HUES64 (cell line): ENCODE measurements at regions not wholly inside any gene's neighbourhood (a gene's known extent, or its start where the extent isn't known, plus 50 kb on each side); places are given as distances from the start of the nearest gene placed in this dataset.

Experiments used
- H3K27ac ChIP-seq: 2 replicates; pipeline ENCODE4 v1.7.0; 2013; ENCODE audit warnings: low read depth, low read length, inconsistent platforms
- H3K27me3 ChIP-seq: 2 replicates; pipeline ENCODE4 v1.6.1; 2013; ENCODE audit warnings: mild to moderate bottlenecking, low read length; ENCODE audit not compliant: insufficient read depth
- H3K36me3 ChIP-seq: 2 replicates; pipeline ENCODE4 v1.6.1; 2013; ENCODE audit warnings: mild to moderate bottlenecking, low read length; ENCODE audit not compliant: insufficient read depth
- H3K4me1 ChIP-seq: 2 replicates; pipeline ENCODE4 v1.6.1; 2013; ENCODE audit warnings: mild to moderate bottlenecking, low read length, moderate library complexity; ENCODE audit not compliant: insufficient read depth
- H3K4me3 ChIP-seq: 2 replicates; pipeline ENCODE4 v1.5.1; 2013; ENCODE audit warnings: mild to moderate bottlenecking, low read length, moderate library complexity
- H3K9ac ChIP-seq: 2 replicates; pipeline ENCODE4 v1.6.1; 2013; ENCODE audit warnings: mild to moderate bottlenecking, low read depth, low read length
- H3K9me3 ChIP-seq: 2 replicates; pipeline ENCODE4 v1.6.1; 2013; ENCODE audit warnings: low read depth, low read length; ENCODE audit not compliant: insufficient read depth
- WGBS: fragments of 150-250, 120-280 bp; methylation state at CpG from one replicate; pipeline ENCODE4 v1.1.7; 2013; ENCODE audit warnings: missing lambda C conversion rate; 5-methylcytosine and 5-hydroxymethylcytosine counted together

- no peaks in the 10 kb centered on the region for H3K4me1 ChIP-seq
- H3K9ac ChIP-seq = no peak overlapping the region
- no peaks in the 10 kb centered on the region for H3K27me3 ChIP-seq
- 89% methylated on average over 21 of the region's 21 CpGs for WGBS
- H3K4me3 ChIP-seq = no peak overlapping the region
- no peak overlapping the region for H3K27ac ChIP-seq
- H3K36me3 ChIP-seq = no peaks in the 10 kb centered on the region
- no peaks in the 10 kb centered on the region for H3K9me3 ChIP-seq
Observed at GRCh38 chr1:5740865-5741860, 251.1 kb downstream of the NPHP4 start.

GRCh38 chr1:5740450-5740849 lies 251.8 kb downstream of the NPHP4 start:
- WGBS = 97% methylated on average over 7 of the region's 7 CpGs
- Histone ChIP-seq H3K4me3 (no peak overlapping the region), H3K9ac (no peak overlapping the region), H3K9me3 (no peaks in the 10 kb centered on the region), H3K4me1 (no peaks in the 10 kb centered on the region), H3K27me3 (no peaks in the 10 kb centered on the region), H3K27ac (no peak overlapping the region), H3K36me3 (no peaks in the 10 kb centered on the region)

GRCh38 chr1:5739561-5740078 lies 252.6 kb downstream of the NPHP4 start:
- H3K27me3 ChIP-seq = no peaks in the 10 kb centered on the region
- H3K9me3 ChIP-seq = no peaks in the 10 kb centered on the region
- no peak overlapping the region for H3K4me3 ChIP-seq
- H3K4me1 ChIP-seq = no peaks in the 10 kb centered on the region
- no peak overlapping the region for H3K9ac ChIP-seq
- H3K27ac ChIP-seq = no peak overlapping the region
- 81% methylated on average over 6 of the region's 6 CpGs for WGBS
- no peaks in the 10 kb centered on the region for H3K36me3 ChIP-seq

- Histone ChIP-seq H3K9ac (no peak overlapping the region), H3K36me3 (no peaks in the 10 kb centered on the region), H3K4me1 (no peaks in the 10 kb centered on the region), H3K27me3 (no peaks in the 10 kb centered on the region), H3K4me3 (no peak overlapping the region), H3K27ac (no peak overlapping the region), H3K9me3 (no peaks in the 10 kb centered on the region)
- WGBS = 93% methylated on average over 8 of the region's 8 CpGs
Observed at GRCh38 chr1:5738911-5739462, 253.2 kb downstream of the NPHP4 start.

GRCh38 chr1:5737081-5737480 lies 255.1 kb downstream of the NPHP4 start:
- no peaks in the 10 kb centered on the region for H3K4me1 ChIP-seq
- WGBS = 82% methylated on average over 4 of the region's 4 CpGs
- no peak overlapping the region for H3K27ac ChIP-seq
- H3K36me3 ChIP-seq = no peaks in the 10 kb centered on the region
- H3K27me3 ChIP-seq = no peaks in the 10 kb centered on the region
- no peak overlapping the region for H3K9ac ChIP-seq
- H3K9me3 ChIP-seq = no peaks in the 10 kb centered on the region
- no peak overlapping the region for H3K4me3 ChIP-seq

- Histone ChIP-seq H3K27me3 (no peaks in the 10 kb centered on the region), H3K36me3 (no peaks in the 10 kb centered on the region), H3K9ac (no peak overlapping the region), H3K4me3 (no peak overlapping the region), H3K27ac (no peak overlapping the region), H3K4me1 (no peaks in the 10 kb centered on the region), H3K9me3 (no peaks in the 10 kb centered on the region)
- 93% methylated on average over 8 of the region's 8 CpGs for WGBS
Observed at GRCh38 chr1:5734996-5735395, 257.2 kb downstream of the NPHP4 start.

GRCh38 chr1:5734414-5734813 lies 257.8 kb downstream of the NPHP4 start:
- Histone ChIP-seq H3K9me3 (no peaks in the 10 kb centered on the region), H3K27me3 (no peaks in the 10 kb centered on the region), H3K4me3 (no peak overlapping the region), H3K4me1 (no peaks in the 10 kb centered on the region), H3K36me3 (no peaks in the 10 kb centered on the region), H3K9ac (no peak overlapping the region), H3K27ac (no peak overlapping the region)
- 92% methylated on average over 8 of the region's 8 CpGs for WGBS

- H3K36me3 ChIP-seq = no peaks in the 10 kb centered on the region
- H3K4me1 ChIP-seq = no peaks in the 10 kb centered on the region
- H3K9me3 ChIP-seq = no peaks in the 10 kb centered on the region
- no peaks in the 10 kb centered on the region for H3K27me3 ChIP-seq
- no peak overlapping the region for H3K27ac ChIP-seq
- no peak overlapping the region for H3K4me3 ChIP-seq
- H3K9ac ChIP-seq = no peak overlapping the region
- WGBS = 95% methylated on average over 13 of the region's 13 CpGs
Observed at GRCh38 chr1:5733596-5733995, 258.6 kb downstream of the NPHP4 start.

- Histone ChIP-seq H3K9me3 (no peaks in the 10 kb centered on the region), H3K27me3 (no peaks in the 10 kb centered on the region), H3K4me3 (no peak overlapping the region), H3K4me1 (peaks cover 11% of the 10 kb centered on the region), H3K9ac (no peak overlapping the region), H3K36me3 (no peaks in the 10 kb centered on the region), H3K27ac (no peak overlapping the region)
- 94% methylated on average over 5 of the region's 5 CpGs for WGBS
Observed at GRCh38 chr1:5731110-5731423, 261.2 kb downstream of the NPHP4 start.

GRCh38 chr1:5730272-5731109 lies 261.7 kb downstream of the NPHP4 start:
- no peak overlapping the region for H3K9ac ChIP-seq
- H3K27ac ChIP-seq = no peak overlapping the region
- H3K4me1 ChIP-seq = peaks cover 11% of the 10 kb centered on the region
- H3K27me3 ChIP-seq = no peaks in the 10 kb centered on the region
- H3K9me3 ChIP-seq = no peaks in the 10 kb centered on the region
- WGBS = 94% methylated on average over 16 of the region's 16 CpGs
- no peak overlapping the region for H3K4me3 ChIP-seq
- H3K36me3 ChIP-seq = no peaks in the 10 kb centered on the region

- Histone ChIP-seq H3K9me3 (no peaks in the 10 kb centered on the region), H3K4me1 (peaks cover 11% of the 10 kb centered on the region), H3K27ac (no peak overlapping the region), H3K36me3 (no peaks in the 10 kb centered on the region), H3K9ac (no peak overlapping the region), H3K4me3 (no peak overlapping the region), H3K27me3 (no peaks in the 10 kb centered on the region)
- 81% methylated on average over 4 of the region's 4 CpGs for WGBS
Observed at GRCh38 chr1:5729636-5730145, 262.5 kb downstream of the NPHP4 start.
